Mesodermal cell (in vitro differentiated cells): ENCODE measurements at regions not wholly inside any gene's neighbourhood (a gene's known extent, or its start where the extent isn't known, plus 50 kb on each side); places are given as distances from the start of the nearest gene placed in this dataset.

Experiments used
- H3K27ac ChIP-seq: 2 replicates; pipeline ENCODE4 v1.7.0; 2013; ENCODE audit warnings: mild to moderate bottlenecking, low read depth, low read length, moderate library complexity; ENCODE audit not compliant: severe bottlenecking
- H3K36me3 ChIP-seq: 2 replicates; pipeline ENCODE4 v1.7.1; 2013; ENCODE audit warnings: mild to moderate bottlenecking, low read length, moderate library complexity; ENCODE audit not compliant: control insufficient read depth, insufficient read depth
- H3K4me1 ChIP-seq: one replicate; pipeline ENCODE4 v1.7.1; 2013; ENCODE audit warnings: mild to moderate bottlenecking, low read length; ENCODE audit not compliant: insufficient read depth, control insufficient read depth, poor library complexity, severe bottlenecking
- H3K4me3 ChIP-seq: 2 replicates; pipeline ENCODE4 v1.7.0; 2013; ENCODE audit warnings: low read length, control low read depth, mild to moderate bottlenecking; ENCODE audit not compliant: insufficient read depth, poor library complexity, severe bottlenecking; ENCODE audit errors: extremely low read depth
- H3K9me3 ChIP-seq: 2 replicates; pipeline ENCODE4 v1.7.1; 2013; ENCODE audit warnings: mild to moderate bottlenecking, low read length, moderate library complexity; ENCODE audit not compliant: control insufficient read depth
- WGBS, 2 experiments: methylation state at CpG; one replicate each; pipeline ENCODE4 v1.1.5; 2013; ENCODE audit warnings: missing lambda C conversion rate in 2 of 2; ENCODE audit not compliant: insufficient coverage in 2 of 2; 5-methylcytosine and 5-hydroxymethylcytosine counted together

DNA sequence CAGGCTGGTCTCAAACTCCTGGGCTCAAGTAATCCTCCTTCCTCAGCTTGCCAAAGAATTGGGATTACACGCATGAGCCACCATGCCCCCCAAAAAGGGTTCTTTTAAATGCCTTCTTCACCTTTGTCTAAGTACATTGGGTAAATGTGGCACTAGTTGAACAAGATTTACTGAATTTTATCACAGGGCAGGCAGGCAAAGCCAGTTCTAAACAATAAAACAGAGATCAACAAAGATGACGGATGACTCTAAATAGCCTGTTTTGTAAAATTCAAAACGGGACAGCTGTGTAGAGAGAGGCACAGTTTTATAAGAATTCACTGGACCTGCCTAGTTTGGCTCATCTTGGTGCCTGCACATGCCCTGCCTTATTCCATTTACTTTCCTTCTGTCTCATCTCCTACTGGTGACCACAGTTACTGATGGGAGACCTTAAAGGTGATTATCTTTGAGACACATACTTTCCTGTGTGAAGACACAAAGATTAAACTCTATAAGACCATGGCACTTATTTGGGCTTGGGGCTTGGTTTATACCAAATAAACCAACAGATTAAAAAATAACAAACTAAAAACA lies 149.6 kb upstream of the DMRT1 start:
- peaks cover 41% of the 10 kb centered on the region for H3K4me1 ChIP-seq
- 100% methylated on average over 2 of the region's 3 CpGs; no CpG with 5 or more reads in 1 of the 2 experiments for WGBS, 2 experiments
- no peak overlapping the region for H3K4me3 ChIP-seq
- no peaks in the 10 kb centered on the region for H3K36me3 ChIP-seq
- H3K27ac ChIP-seq = no peak overlapping the region
- peaks cover 4% of the 10 kb centered on the region for H3K9me3 ChIP-seq

DNA sequence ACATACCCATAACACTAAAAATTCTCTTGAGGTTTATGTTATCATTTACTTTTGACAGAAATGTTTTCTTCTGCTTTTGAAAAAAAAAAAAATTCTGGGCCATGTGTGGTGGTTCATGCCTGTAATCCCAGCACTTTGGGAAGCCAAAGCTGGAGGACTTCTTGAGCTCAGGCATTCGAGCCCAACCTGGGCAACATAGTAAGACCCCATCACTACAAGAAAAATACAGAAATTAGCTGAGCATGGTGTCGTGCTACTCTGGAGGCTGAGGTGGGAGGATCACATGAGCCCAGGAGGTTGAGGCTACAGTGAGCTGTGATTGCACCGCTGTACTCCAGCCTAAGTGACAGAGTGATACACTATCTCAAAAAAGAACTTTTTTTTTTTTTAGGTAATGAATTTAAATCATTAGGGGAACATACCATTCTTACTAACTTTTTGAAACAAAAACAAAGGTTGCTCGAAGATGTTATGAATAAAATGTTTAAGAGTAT lies 148.8 kb upstream of the DMRT1 start:
- Histone ChIP-seq H3K4me3 (no peak overlapping the region), H3K36me3 (no peaks in the 10 kb centered on the region), H3K27ac (peak overlapping the region; percentile 96), H3K9me3 (no peaks in the 10 kb centered on the region), H3K4me1 (peaks cover 49% of the 10 kb centered on the region)
- 100% methylated on average over 1 of the region's 4 CpGs for WGBS, 2 experiments

DNA sequence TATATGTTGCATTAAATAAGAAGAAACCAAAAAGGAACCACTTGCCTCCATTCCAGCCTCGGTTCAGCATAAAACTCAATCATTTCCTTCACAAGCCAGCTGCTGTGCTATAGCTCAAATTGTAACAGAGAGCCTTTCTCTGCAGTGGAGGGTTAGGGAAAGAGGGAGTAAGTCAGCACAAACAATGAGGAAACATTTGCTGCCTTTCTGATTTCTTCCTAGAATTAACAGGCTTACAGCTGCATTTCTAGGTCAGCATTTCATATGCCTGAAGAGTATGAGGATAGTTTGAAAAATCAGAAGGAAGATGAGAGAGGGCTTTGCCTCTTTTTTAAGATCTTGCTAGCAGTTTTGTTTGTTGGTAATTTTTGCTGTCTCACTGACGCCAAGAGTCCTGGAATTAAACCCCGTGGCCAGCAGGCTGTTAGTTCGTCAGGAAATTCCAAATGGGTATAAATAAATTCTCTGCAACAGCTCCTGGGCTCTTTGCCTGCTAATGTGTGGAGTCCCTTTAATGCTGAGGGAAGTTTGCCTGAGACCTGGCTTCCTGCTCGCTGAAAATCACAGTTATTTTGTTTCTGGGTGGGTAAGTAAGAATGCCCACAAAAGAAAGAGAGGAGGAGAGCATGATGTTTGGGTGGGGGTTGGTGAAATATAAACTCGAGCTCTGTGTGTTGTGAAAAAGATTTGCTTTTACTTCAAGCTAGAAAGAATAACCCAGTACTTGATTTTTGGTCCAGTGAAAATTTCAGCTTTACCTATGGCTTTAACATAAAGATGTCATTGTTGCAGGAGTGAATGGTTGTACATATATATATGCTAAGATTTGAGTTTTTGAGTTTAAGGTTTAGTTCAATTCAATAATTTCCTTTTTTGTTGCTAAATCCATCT lies 148.1 kb upstream of the DMRT1 start:
- peaks cover 56% of the 10 kb centered on the region for H3K4me1 ChIP-seq
- no peak overlapping the region for H3K4me3 ChIP-seq
- H3K9me3 ChIP-seq = no peaks in the 10 kb centered on the region
- 30 to 50% methylated on average over 3 to 4 of the region's 6 CpGs for WGBS, 2 experiments
- peak overlapping the region; percentile 96 for H3K27ac ChIP-seq
- no peaks in the 10 kb centered on the region for H3K36me3 ChIP-seq

DNA sequence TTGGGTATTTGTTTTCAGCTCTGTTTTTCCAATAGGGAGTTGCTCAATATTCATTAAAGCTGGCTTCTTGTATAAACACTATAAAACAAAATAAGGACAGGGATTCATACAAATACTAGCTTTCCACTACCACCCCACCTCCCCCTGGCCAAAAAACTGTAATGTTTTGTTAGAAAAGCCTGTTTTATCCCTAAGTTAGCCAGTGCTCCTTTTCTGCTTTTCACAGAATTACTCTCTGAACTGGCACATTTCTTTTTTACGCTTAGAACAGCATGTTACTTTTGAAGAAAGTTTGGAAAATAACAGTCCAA lies 147.4 kb upstream of the DMRT1 start:
- Histone ChIP-seq H3K4me1 (peaks cover 62% of the 10 kb centered on the region), H3K36me3 (no peaks in the 10 kb centered on the region), H3K27ac (peak overlapping the region; percentile 96), H3K9me3 (no peaks in the 10 kb centered on the region), H3K4me3 (no peak overlapping the region)
- WGBS, 2 experiments = 100% methylated on average over 1 of the region's 1 CpG

DNA sequence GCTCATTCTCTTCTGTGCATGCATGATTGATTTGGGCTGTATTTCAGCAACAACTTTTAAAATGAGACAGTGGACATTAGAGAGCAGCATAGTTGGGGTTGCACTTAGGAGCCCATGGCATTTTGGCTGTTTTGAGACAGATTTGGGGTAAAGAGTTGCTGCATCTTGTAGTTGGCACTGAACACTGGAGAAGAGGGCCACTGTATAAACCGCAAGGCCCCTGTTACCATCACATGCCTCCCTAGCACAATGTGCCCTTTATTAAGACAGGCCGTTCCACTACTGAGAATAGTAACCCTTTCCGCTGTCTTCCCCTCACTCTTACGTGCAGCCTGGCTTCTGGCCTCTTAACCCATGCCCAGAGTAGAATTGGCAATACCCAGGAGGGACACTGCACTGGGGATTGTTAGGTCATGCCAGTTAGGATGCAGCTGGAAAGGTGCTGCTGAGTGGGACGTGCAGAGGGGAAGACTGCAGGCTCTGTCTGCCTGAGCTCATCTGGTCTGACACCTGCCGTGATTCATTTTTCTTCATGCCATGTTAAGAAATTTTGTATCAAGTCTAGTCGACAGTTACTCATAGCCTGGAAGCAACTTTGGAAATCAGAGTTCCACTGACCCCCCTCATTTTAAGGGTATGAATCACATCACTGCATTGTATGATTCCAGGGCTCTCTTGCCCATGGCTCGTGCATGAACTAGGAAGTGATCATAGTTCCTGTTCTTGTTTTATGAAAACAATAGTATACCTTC lies 146.9 kb upstream of the DMRT1 start:
- H3K4me3 ChIP-seq = no peak overlapping the region
- no peaks in the 10 kb centered on the region for H3K9me3 ChIP-seq
- WGBS, 2 experiments = 88 to 89% methylated on average over 6 of the region's 8 CpGs
- peak overlapping the region; percentile 96 for H3K27ac ChIP-seq
- peaks cover 67% of the 10 kb centered on the region for H3K4me1 ChIP-seq
- no peaks in the 10 kb centered on the region for H3K36me3 ChIP-seq

DNA sequence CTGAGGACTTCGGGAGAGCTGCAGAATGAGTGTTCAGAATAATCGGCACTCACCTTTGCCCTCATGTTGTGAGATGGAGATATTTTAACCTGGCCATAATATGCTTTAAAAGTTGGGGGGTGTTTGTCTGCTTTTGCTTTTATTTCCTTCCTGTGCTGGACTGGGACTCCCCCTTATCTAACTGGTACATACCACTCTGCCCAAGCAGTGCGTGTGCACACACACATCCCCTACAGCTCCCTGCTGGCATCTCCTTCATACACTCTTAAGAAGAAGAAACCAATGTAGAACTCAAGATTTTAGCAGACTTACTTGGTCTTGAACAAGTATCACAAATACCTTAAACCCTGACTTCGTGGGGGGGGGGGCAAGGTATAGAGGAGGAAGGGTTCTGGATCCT lies 146.2 kb upstream of the DMRT1 start:
- Histone ChIP-seq H3K4me3 (no peak overlapping the region), H3K36me3 (no peaks in the 10 kb centered on the region), H3K9me3 (no peaks in the 10 kb centered on the region), H3K27ac (no peak overlapping the region), H3K4me1 (peaks cover 67% of the 10 kb centered on the region)
- 90 to 96% methylated on average over 3 of the region's 4 CpGs for WGBS, 2 experiments

DNA sequence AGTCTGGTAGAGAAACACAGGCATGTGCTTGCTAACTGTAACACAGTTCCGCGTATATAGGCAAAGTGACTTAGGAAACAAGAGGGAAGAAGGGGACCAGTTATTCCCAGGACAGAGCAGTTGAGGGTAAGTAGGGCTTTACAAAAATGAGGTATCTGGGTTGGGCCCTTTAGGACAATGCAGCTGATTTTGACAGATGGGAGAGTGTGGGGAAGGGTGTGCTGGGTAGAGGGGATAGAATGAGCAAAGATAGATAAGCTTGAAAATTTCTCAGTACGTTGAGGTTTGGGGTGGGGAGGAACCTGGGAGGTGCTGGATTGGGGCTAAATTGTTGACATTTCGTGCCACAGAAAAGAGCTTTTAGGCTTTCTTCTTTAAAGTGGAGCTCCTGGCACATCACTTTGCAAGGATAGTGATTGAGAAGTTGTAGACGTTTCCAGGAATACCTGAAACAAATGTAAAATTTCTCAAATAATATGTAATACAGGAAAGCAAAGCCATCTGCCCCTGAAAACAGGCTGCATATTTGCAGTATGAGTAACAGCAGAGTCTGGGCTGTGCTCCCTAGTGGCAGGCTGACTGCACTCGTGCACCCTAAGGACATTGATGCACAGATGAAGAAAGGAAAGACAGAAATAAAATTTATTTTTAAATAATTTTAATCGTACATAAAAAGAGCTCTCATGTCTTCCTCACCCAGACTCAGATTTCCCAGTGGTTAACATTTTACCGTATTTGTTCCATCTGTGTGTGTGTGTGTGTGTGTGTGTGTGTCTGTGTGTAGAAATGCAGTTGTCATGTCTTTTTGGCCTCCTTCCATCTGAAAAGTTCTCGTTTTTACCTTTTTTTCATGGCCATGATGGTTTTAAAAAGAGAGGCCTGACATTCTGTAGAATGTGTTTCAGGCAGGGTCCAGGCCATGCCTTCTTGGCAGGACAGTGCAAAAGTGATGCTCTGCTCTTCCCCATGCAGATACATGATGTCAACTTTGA lies 144.9 kb upstream of the DMRT1 start:
- Histone ChIP-seq H3K4me3 (no peak overlapping the region), H3K4me1 (peaks cover 67% of the 10 kb centered on the region), H3K9me3 (no peaks in the 10 kb centered on the region), H3K27ac (peak overlapping the region; percentile 85), H3K36me3 (no peaks in the 10 kb centered on the region)
- WGBS, 2 experiments = 80 to 82% methylated on average over 5 of the region's 9 CpGs

DNA sequence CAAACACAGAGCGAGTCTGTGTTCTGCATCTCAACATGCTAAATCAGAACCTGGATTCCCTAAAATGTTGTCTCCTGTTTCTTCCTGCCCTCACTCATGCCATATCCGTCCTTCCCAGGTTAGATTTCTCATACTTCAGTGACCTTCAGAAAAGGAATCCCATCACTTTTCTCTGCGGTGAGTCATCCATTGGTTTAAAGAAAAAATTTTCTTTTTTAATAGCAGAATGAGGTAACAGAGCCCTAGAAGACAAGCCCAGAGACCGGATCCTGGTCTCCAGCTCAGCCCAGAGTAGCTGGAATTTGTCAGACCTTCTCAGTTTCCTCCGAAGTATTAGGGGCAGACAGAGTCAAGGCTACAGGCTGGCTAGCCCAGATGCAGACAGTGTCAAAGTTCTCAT lies 143.2 kb upstream of the DMRT1 start:
- peaks cover 60% of the 10 kb centered on the region for H3K4me1 ChIP-seq
- no peaks in the 10 kb centered on the region for H3K9me3 ChIP-seq
- no peak overlapping the region for H3K27ac ChIP-seq
- no peak overlapping the region for H3K4me3 ChIP-seq
- 82 to 91% methylated on average over 3 of the region's 5 CpGs for WGBS, 2 experiments
- H3K36me3 ChIP-seq = no peaks in the 10 kb centered on the region

DNA sequence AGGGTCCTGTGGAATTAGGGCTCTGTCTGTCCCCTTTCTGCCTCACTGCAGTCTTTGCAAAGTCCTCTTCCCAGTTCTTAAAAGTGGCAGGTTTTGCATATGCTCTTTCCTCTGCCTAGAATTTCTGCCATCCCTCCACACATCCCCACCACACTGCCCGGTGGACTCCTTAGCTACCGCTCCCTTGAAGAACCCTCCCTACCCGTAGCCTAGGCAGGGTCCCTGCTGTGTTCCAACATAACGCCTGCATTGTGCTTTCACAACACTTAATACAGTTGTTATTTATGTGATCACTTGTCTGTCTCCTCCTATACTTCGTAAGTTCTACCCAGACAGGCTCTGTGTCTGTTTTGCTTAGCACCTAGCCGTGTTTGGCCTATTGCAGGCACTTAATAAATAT lies 142.5 kb upstream of the DMRT1 start:
- Histone ChIP-seq H3K9me3 (no peaks in the 10 kb centered on the region), H3K27ac (no peak overlapping the region), H3K36me3 (no peaks in the 10 kb centered on the region), H3K4me3 (no peak overlapping the region), H3K4me1 (peaks cover 53% of the 10 kb centered on the region)
- WGBS, 2 experiments = 68% methylated on average over 4 of the region's 6 CpGs; no CpG with 5 or more reads in 1 of the 2 experiments

DNA sequence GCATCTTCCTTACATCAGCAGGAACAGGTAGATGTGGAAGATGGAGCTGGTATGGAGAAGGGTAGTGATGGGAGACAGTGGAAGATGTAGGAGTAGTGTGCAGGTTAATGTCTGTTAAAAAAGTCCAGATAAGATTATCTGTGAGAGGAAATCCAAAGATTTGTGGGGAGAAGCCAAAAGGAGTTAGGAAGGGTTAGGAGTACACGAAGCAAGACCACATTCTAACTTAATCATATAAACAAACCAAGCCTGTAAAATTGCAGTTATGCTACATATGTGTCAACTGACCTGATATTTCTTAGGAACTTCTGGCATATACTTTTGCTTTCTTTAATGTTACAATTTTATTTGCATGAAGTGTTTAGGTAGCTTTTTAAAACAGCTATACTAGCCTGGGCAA lies 142.1 kb upstream of the DMRT1 start:
- Histone ChIP-seq H3K36me3 (no peaks in the 10 kb centered on the region), H3K4me1 (peaks cover 49% of the 10 kb centered on the region), H3K9me3 (no peaks in the 10 kb centered on the region), H3K27ac (no peak overlapping the region), H3K4me3 (no peak overlapping the region)
- no CpG with 5 or more reads among the region's 1 CpG for WGBS, 2 experiments
